HepG2 (cell line): ENCODE measurements at regions not wholly inside any gene's neighbourhood (a gene's known extent, or its start where the extent isn't known, plus 50 kb on each side); places are given as distances from the start of the nearest gene placed in this dataset.

ENCODE experiments used
- CBX2 ChIP-seq, 2 experiments: fragments of 200-600 bp in 1 of 2; sonication (generic); formaldehyde crosslinking in 1 of 2; IDR thresholded peaks; 2 replicates each; pipeline versions ENCODE4 v1.7.0 to v1.8.1; 2018 to 2022; ENCODE audit warnings: low read depth in 2 of 2, low read length in 1 of 2, mild to moderate bottlenecking in 1 of 2, missing genetic modification reagents in 1 of 2
- CEBPG ChIP-seq: IDR thresholded peaks from 2 replicates; pipeline ENCODE4 v1.6.1; 2016
- ELF1 ChIP-seq: sonication (generic); formaldehyde crosslinking; IDR thresholded peaks from 2 replicates; pipeline ENCODE4 v1.4.0; 2020; ENCODE audit warnings: missing genetic modification reagents
- MAFK ChIP-seq, 2 experiments: IDR thresholded peaks in 1 of 2; conservative IDR thresholded peaks in 1 of 2; 2 replicates each; pipeline ENCODE4 v1.6.1; 2011; ENCODE audit warnings: improper control_type of control experiment in 2 of 2, low read length in 2 of 2
- PHF5A ChIP-seq: IDR thresholded peaks from one replicate; pipeline ENCODE4 v1.6.1; 2018; ENCODE audit warnings: low read depth, missing genetic modification reagents; ENCODE audit not compliant: unreplicated experiment
- SMC3 ChIP-seq: IDR thresholded peaks from 2 replicates; pipeline ENCODE4 v1.6.1; 2011; ENCODE audit warnings: low read length, improper control_type of control experiment
- TCF7 ChIP-seq: sonication (generic); IDR thresholded peaks from 2 replicates; pipeline ENCODE4 v1.6.1; 2016; ENCODE audit warnings: antibody characterized with exemption, low read depth
- ZMYM4 ChIP-seq: sonication (generic); formaldehyde crosslinking; IDR thresholded peaks from 2 replicates; pipeline ENCODE4 v1.8.1; 2023; ENCODE audit warnings: mild to moderate bottlenecking, missing genetic modification reagents
- ZNF263 ChIP-seq: sonication (generic); formaldehyde crosslinking; IDR thresholded peaks from 2 replicates; pipeline ENCODE4 v1.4.0; 2020; ENCODE audit warnings: missing genetic modification reagents
- TF ChIP-seq, protein P1 (sequence below): sonication (generic); formaldehyde crosslinking; IDR thresholded peaks from 2 replicates; pipeline ENCODE4 v1.8.0; 2022; ENCODE audit warnings: missing genetic modification reagents, mild to moderate bottlenecking, borderline replicate concordance

DNA sequence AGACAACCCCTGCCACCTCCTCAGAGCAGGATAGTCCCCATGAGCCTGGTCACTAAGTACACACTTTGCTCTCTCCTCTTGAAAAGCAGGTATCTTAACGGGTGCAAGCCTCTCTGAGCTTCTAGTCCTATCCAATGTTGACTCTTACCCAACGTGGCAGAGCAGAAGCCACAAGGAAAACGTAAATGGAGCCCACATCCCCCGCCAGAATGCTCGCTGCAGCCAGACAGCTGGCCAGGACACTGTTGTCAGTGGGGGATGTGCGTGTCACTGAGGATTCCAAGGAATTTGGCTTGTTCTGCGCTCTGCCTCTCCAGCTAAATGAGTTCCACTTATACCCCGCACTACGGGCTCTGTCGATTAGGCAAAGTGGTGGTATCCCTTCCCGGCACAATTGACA, 67.8 kb upstream of the IGF1R start:
- no peak for TF ChIP-seq ZMYM4
- no peak for TF ChIP-seq PHF5A (CRISPR knock-in tag)
- TF ChIP-seq, protein P1, sequence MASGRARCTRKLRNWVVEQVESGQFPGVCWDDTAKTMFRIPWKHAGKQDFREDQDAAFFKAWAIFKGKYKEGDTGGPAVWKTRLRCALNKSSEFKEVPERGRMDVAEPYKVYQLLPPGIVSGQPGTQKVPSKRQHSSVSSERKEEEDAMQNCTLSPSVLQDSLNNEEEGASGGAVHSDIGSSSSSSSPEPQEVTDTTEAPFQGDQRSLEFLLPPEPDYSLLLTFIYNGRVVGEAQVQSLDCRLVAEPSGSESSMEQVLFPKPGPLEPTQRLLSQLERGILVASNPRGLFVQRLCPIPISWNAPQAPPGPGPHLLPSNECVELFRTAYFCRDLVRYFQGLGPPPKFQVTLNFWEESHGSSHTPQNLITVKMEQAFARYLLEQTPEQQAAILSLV (CRISPR knock-in tag) = no peak
- no peak for TF ChIP-seq CEBPG (CRISPR knock-in tag)
- no peak for TF ChIP-seq MAFK (conservative IDR thresholded peaks at IDR 0.05 in 1 of 2, IDR thresholded peaks at IDR 0.05 in 1 of 2; ENCODE audit: low read length in 2 of 2)
- no peak for TF ChIP-seq ELF1 (CRISPR knock-in tag)
- no peak for TF ChIP-seq ZNF263 (CRISPR knock-in tag)
- TF ChIP-seq SMC3 = no peak
- TF ChIP-seq CBX2 (IDR thresholded peaks at IDR 0.05; ENCODE audit: low read depth, low read length) = no peak
- no peak for TF ChIP-seq CBX2 (CRISPR knock-in tag; IDR thresholded peaks at IDR 0.05; ENCODE audit: low read depth)
- no peak for TF ChIP-seq TCF7
